ENCODE measurements at regions not wholly inside any gene's neighbourhood (a gene's known extent, or its start where the extent isn't known, plus 50 kb on each side); places are given as distances from the start of the nearest gene placed in this dataset.

DNA sequence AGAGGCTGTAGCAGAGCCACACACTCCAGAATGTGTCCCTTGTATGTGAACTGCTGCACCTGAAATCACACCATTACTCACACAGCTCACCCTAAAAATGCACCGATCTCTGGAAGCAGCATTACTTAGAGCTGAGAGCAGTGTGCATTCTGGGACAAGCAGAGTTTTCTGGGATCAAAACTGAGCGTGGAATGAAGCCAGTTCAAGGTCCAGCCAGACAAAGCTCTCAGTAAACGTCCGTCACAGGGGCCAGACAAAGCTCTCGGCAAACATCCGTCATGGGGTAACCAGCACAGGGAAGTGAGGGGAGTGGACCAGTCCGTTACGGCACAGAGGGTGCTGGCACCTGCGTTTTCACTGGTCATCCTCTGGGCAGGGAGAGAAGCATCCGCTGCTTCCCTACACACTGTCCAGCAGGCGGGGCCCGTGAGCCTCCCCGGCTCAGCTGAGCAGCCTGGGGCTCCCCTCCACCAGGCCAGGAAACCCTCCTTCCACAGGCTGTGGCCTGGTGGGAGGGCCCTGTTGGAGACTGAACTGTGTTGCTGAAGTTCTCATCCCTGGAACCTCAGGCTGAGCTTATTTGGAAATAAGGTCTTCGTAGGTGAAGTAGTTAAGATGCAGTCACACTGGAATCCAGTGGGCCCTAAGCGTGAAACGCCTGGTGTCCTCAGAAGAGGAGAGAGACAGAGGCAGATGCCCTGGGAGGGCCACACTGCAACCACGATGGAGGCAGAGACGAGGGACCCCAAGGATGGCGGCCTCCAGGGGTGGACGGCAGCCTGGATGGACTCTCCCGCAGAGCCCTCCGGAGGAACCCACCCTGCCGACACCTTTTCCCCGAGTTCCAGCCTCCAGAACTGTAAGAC, 883.9 kb downstream of the BRD1 start (continued):
- TF ChIP-seq, protein P1, sequence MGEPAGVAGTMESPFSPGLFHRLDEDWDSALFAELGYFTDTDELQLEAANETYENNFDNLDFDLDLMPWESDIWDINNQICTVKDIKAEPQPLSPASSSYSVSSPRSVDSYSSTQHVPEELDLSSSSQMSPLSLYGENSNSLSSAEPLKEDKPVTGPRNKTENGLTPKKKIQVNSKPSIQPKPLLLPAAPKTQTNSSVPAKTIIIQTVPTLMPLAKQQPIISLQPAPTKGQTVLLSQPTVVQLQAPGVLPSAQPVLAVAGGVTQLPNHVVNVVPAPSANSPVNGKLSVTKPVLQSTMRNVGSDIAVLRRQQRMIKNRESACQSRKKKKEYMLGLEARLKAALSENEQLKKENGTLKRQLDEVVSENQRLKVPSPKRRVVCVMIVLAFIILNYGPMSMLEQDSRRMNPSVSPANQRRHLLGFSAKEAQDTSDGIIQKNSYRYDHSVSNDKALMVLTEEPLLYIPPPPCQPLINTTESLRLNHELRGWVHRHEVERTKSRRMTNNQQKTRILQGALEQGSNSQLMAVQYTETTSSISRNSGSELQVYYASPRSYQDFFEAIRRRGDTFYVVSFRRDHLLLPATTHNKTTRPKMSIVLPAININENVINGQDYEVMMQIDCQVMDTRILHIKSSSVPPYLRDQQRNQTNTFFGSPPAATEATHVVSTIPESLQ (CRISPR knock-in tag; conservative IDR thresholded peaks at IDR 0.05) = no peak
- TF ChIP-seq NR2F1 (CRISPR knock-in tag; IDR thresholded peaks at IDR 0.05) (no peak), ZZZ3 (CRISPR knock-in tag; IDR thresholded peaks at IDR 0.05; ENCODE audit: borderline replicate concordance) (peak; percentile 23; the same call in 1 of the 2 replicates), ZNF160 (CRISPR knock-in tag; IDR thresholded peaks at IDR 0.05) (no peak), MYNN (CRISPR knock-in tag; IDR thresholded peaks at IDR 0.05; ENCODE audit: low read depth) (no peak), ZNF816 (CRISPR knock-in tag; IDR thresholded peaks at IDR 0.05; ENCODE audit: borderline replicate concordance) (no peak), IKZF4 (CRISPR knock-in tag; IDR thresholded peaks at IDR 0.05; ENCODE audit: borderline replicate concordance, low read depth, not compliant biosample characterization) (no peak), FOXP1 (IDR thresholded peaks at IDR 0.05) (no peak), FOXP1 (CRISPR knock-in tag; IDR thresholded peaks at IDR 0.05) (peak; percentile 62), RFXANK (CRISPR knock-in tag; IDR thresholded peaks at IDR 0.05) (no peak), EED (CRISPR knock-in tag; IDR thresholded peaks at IDR 0.05) (peak; percentile 27; the same call in 1 of the 2 replicates), THYN1 (CRISPR knock-in tag; IDR thresholded peaks at IDR 0.05; ENCODE audit: borderline replicate concordance, low read depth) (no peak), GATA4 (IDR thresholded peaks at IDR 0.05; ENCODE audit: borderline replicate concordance, low read depth) (no peak), HOXA9 (CRISPR knock-in tag; IDR thresholded peaks at IDR 0.05; ENCODE audit: borderline replicate concordance) (no peak), ZNF678 (CRISPR knock-in tag; IDR thresholded peaks at IDR 0.05) (no peak), NR3C1 (CRISPR knock-in tag; IDR thresholded peaks at IDR 0.05) (no peak), CC2D1A (CRISPR knock-in tag; IDR thresholded peaks at IDR 0.05) (no peak)
- TF ChIP-seq, protein P2, sequence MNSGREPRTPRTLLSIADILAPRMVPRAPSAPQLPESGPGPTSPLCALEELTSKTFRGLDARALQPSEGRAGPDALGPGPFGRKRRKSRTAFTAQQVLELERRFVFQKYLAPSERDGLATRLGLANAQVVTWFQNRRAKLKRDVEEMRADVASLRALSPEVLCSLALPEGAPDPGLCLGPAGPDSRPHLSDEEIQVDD (CRISPR knock-in tag; IDR thresholded peaks at IDR 0.05; ENCODE audit: borderline replicate concordance) = no peak
- TF ChIP-seq, protein P3, sequence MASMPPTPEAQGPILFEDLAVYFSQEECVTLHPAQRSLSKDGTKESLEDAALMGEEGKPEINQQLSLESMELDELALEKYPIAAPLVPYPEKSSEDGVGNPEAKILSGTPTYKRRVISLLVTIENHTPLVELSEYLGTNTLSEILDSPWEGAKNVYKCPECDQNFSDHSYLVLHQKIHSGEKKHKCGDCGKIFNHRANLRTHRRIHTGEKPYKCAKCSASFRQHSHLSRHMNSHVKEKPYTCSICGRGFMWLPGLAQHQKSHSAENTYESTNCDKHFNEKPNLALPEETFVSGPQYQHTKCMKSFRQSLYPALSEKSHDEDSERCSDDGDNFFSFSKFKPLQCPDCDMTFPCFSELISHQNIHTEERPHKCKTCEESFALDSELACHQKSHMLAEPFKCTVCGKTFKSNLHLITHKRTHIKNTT (CRISPR knock-in tag; IDR thresholded peaks at IDR 0.05) = no peak
- TF ChIP-seq, protein P4, sequence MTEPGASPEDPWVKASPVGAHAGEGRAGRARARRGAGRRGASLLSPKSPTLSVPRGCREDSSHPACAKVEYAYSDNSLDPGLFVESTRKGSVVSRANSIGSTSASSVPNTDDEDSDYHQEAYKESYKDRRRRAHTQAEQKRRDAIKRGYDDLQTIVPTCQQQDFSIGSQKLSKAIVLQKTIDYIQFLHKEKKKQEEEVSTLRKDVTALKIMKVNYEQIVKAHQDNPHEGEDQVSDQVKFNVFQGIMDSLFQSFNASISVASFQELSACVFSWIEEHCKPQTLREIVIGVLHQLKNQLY (CRISPR knock-in tag; IDR thresholded peaks at IDR 0.05) = peak; percentile 68
- TF ChIP-seq, protein P5, sequence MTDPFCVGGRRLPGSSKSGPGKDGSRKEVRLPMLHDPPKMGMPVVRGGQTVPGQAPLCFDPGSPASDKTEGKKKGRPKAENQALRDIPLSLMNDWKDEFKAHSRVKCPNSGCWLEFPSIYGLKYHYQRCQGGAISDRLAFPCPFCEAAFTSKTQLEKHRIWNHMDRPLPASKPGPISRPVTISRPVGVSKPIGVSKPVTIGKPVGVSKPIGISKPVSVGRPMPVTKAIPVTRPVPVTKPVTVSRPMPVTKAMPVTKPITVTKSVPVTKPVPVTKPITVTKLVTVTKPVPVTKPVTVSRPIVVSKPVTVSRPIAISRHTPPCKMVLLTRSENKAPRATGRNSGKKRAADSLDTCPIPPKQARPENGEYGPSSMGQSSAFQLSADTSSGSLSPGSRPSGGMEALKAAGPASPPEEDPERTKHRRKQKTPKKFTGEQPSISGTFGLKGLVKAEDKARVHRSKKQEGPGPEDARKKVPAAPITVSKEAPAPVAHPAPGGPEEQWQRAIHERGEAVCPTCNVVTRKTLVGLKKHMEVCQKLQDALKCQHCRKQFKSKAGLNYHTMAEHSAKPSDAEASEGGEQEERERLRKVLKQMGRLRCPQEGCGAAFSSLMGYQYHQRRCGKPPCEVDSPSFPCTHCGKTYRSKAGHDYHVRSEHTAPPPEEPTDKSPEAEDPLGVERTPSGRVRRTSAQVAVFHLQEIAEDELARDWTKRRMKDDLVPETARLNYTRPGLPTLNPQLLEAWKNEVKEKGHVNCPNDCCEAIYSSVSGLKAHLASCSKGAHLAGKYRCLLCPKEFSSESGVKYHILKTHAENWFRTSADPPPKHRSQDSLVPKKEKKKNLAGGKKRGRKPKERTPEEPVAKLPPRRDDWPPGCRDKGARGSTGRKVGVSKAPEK (CRISPR knock-in tag; IDR thresholded peaks at IDR 0.05; ENCODE audit: borderline replicate concordance) = no peak

All from HepG2 (cell line).